ENCODE measurements at regions not wholly inside any gene's neighbourhood (a gene's known extent, or its start where the extent isn't known, plus 50 kb on each side); places are given as distances from the start of the nearest gene placed in this dataset.
"Not testable (repeated sequence)": the region's sequence is repeated elsewhere in the genome, so short reads cannot be mapped to it uniquely, and the experiment has no call there.

DNA sequence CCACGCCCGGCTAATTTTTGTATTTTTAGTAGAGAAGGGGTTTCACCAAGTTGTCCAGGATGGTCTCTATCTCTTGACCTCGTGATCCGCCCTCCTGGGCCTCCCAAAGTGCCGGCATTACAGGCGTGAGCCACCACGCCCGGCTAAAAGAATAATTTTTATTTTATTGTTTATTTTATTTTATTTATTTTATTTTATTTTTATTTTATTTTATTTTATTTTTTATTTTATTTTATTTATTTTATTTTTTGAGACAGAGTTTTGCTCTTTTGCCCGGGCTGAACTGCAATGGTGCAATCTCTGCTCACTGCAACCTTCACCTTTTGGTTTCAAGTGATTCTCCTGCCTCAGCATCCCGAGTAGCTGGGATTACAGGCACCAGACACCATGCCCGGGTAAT is 60.2 kb downstream of the PPIAL4A start:
- POLR2A ChIA-PET = not testable (repeated sequence)

DNA sequence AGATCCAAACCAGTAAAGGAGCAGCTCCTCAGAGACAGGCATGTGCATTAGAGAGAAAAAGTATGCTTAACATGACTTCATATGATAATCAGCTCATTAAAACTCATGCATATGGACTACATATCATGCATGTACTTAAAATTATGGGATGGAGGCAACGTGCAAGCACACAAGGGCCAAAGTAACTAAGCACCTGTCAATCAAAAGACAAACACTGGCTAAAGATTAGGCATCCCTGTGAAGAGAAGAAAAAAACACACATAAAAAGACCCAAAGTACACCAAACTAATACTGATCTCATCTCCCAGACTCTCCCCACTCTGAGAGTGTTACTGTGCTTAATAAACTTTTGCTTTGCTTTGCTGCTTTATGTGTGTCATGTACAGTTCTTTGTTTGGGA is 61.1 kb downstream of the PPIAL4A start:
- DNase-seq (ENCODE audit: low spot score); ATAC-seq; H3K4me3 Mint-ChIP-seq; H3K36me3 Mint-ChIP-seq; CTCF ChIA-PET; H3K9me3 Mint-ChIP-seq; H3K27me3 Mint-ChIP-seq (ENCODE audit: low read depth); POLR2A ChIA-PET; H3K27ac Mint-ChIP-seq: not testable (repeated sequence)
- H3K4me1 Mint-ChIP-seq = peaks cover 16% of the 10 kb centered on the region

More for the DNA sequence above, 60.2 kb downstream of the PPIAL4A start:
- ATAC-seq; H3K27me3 Mint-ChIP-seq (ENCODE audit: low read depth); H3K4me3 Mint-ChIP-seq; H3K27ac Mint-ChIP-seq; DNase-seq (ENCODE audit: low spot score); CTCF ChIA-PET; H3K36me3 Mint-ChIP-seq; H3K4me1 Mint-ChIP-seq; H3K9me3 Mint-ChIP-seq: not testable (repeated sequence)
- peak; percentile 97 for TF ChIP-seq HMGA2 (CRISPR knock-in tag; IDR thresholded peaks at IDR 0.05)

DNA sequence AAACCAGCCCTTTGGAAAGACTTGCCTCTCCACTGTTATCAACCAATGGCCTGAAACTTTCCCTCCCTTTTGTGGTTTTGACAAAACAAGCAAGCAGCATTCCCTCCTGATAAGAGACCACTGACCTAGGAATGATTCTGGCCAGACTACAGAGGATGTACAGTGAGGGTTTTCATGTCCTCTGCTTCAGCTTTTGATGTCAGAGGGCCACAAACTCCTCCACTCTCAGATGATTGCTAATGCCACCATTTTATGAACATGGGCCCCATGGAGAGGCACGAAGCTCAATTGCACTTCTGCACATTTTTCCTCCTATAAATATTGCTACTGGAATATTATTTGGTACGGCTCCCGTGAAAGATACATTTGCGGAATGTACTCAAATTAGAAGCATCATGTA is 61.5 kb downstream of the PPIAL4A start:
- H3K4me3 Mint-ChIP-seq; H3K36me3 Mint-ChIP-seq; ATAC-seq; H3K27me3 Mint-ChIP-seq (ENCODE audit: low read depth); POLR2A ChIA-PET; CTCF ChIA-PET; H3K9me3 Mint-ChIP-seq; DNase-seq (ENCODE audit: low spot score); H3K27ac Mint-ChIP-seq: not testable (repeated sequence)
- H3K4me1 Mint-ChIP-seq = peaks cover 20% of the 10 kb centered on the region

DNA sequence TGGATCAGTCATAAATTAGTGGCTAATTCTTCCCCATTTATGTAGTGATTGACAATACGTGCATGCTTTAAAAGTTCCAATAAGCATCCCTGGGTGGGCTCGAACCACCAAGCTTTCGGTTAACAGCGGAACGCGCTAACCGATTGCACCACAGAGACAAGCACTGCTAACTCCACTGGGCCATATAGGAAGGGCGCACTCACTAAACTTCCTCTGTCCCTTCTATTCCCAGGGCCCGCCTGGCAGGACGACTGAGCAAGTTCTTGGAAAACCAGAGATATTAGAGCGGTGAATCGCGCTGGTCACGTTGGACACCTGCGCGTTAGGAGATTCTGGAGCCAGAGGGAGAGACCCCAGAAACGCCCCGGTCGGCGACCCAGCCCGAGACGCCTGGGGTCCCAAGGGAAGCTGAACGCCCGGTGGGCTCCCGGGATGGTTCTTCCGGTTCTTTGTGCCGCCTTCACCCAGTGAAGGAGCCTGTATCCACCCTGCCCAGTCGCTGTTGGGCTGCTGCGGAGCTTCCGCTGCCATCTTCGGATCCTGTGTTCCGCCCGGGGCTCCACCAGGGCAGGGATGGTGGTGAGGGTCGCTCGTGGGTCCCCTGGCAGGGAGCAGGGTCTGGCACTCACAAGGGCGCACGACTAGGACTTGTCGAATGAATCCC is 62.8 kb downstream of the PPIAL4A start:
- peaks cover 33% of the 10 kb centered on the region for H3K4me1 Mint-ChIP-seq
- peak; percentile 16 for DNase-seq (ENCODE audit: low spot score)
- H3K9me3 Mint-ChIP-seq; H3K27ac Mint-ChIP-seq; CTCF ChIA-PET; H3K36me3 Mint-ChIP-seq; H3K27me3 Mint-ChIP-seq (ENCODE audit: low read depth); POLR2A ChIA-PET: not testable (repeated sequence)
- peak; percentile 71 for ATAC-seq
- peak overlapping the region; percentile 73 for H3K4me3 Mint-ChIP-seq

DNA sequence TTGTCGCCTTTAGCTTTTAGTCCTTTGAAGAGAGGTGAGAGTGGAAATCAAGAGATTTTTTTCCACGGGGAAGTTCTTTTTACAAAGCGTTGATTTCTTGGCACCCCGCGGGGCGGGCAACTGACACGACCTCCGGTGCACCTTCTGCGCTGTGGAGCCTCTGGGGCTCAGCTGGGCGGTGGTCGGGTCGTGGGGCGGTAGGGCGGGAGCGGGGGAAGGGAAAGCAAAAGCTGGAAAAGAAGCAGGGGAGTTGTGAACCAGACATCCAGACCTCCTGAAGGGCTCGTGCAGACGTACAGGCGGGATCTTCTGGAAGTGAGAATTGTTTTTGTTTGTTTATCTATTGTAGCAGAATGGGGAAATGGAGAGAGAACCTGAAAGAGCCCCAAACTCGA is 63.3 kb downstream of the PPIAL4A start:
- CTCF ChIA-PET; DNase-seq (ENCODE audit: low spot score); H3K27ac Mint-ChIP-seq; H3K9me3 Mint-ChIP-seq; H3K27me3 Mint-ChIP-seq (ENCODE audit: low read depth); POLR2A ChIA-PET; H3K36me3 Mint-ChIP-seq: not testable (repeated sequence)
- ATAC-seq = peak; percentile 38; the same call in 1 of the 2 replicates
- Mint-ChIP-seq H3K4me1 (peaks cover 34% of the 10 kb centered on the region), H3K4me3 (peak overlapping the region; percentile 73)

DNA sequence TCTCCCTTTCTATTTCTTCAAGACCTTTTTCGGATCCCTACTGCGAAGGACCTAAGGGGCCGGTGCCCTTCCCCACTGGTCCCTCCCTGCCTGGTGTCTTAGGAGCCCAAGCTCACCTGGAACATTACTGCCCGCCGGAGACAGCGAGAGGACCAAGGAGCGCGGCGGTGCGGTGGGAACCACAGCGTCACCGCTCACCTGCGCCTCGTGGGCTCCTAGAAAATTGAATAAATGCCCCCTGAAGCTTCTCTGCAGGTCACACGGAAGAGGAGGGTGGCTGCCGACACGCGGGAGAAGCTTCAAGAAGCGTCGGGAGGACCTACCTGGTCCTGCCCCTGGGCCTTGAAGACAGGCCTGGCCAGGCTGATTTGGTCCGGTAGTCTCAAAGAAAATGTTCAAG is 65.2 kb downstream of the PPIAL4A start:
- peaks cover 34% of the 10 kb centered on the region for H3K4me1 Mint-ChIP-seq
- no peaks in the 10 kb centered on the region for H3K9me3 Mint-ChIP-seq
- POLR2A ChIA-PET = interaction anchor here (0.6 kb wide), 1 partner anchor 565 kb away, joined by 3 read pairs; no protein-coding TSS in a partner anchor
- no peaks in the 10 kb centered on the region for H3K36me3 Mint-ChIP-seq
- H3K27ac Mint-ChIP-seq = peak overlapping the region; percentile 55; the same call in 1 of the 2 replicates
- no peak overlapping the region for H3K4me3 Mint-ChIP-seq
- ATAC-seq (no peak), DNase-seq (ENCODE audit: low spot score) (no peak)
- H3K27me3 Mint-ChIP-seq (ENCODE audit: low read depth) = no peaks in the 10 kb centered on the region; the same call in 1 of the 2 replicates
- TF ChIP-seq, protein P1, sequence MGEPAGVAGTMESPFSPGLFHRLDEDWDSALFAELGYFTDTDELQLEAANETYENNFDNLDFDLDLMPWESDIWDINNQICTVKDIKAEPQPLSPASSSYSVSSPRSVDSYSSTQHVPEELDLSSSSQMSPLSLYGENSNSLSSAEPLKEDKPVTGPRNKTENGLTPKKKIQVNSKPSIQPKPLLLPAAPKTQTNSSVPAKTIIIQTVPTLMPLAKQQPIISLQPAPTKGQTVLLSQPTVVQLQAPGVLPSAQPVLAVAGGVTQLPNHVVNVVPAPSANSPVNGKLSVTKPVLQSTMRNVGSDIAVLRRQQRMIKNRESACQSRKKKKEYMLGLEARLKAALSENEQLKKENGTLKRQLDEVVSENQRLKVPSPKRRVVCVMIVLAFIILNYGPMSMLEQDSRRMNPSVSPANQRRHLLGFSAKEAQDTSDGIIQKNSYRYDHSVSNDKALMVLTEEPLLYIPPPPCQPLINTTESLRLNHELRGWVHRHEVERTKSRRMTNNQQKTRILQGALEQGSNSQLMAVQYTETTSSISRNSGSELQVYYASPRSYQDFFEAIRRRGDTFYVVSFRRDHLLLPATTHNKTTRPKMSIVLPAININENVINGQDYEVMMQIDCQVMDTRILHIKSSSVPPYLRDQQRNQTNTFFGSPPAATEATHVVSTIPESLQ (CRISPR knock-in tag; IDR thresholded peaks at IDR 0.05) = no peak
- TF ChIP-seq, protein P2, sequence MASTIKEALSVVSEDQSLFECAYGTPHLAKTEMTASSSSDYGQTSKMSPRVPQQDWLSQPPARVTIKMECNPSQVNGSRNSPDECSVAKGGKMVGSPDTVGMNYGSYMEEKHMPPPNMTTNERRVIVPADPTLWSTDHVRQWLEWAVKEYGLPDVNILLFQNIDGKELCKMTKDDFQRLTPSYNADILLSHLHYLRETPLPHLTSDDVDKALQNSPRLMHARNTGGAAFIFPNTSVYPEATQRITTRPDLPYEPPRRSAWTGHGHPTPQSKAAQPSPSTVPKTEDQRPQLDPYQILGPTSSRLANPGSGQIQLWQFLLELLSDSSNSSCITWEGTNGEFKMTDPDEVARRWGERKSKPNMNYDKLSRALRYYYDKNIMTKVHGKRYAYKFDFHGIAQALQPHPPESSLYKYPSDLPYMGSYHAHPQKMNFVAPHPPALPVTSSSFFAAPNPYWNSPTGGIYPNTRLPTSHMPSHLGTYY (CRISPR knock-in tag; IDR thresholded peaks at IDR 0.05) = no peak
- TF ChIP-seq, protein P3, sequence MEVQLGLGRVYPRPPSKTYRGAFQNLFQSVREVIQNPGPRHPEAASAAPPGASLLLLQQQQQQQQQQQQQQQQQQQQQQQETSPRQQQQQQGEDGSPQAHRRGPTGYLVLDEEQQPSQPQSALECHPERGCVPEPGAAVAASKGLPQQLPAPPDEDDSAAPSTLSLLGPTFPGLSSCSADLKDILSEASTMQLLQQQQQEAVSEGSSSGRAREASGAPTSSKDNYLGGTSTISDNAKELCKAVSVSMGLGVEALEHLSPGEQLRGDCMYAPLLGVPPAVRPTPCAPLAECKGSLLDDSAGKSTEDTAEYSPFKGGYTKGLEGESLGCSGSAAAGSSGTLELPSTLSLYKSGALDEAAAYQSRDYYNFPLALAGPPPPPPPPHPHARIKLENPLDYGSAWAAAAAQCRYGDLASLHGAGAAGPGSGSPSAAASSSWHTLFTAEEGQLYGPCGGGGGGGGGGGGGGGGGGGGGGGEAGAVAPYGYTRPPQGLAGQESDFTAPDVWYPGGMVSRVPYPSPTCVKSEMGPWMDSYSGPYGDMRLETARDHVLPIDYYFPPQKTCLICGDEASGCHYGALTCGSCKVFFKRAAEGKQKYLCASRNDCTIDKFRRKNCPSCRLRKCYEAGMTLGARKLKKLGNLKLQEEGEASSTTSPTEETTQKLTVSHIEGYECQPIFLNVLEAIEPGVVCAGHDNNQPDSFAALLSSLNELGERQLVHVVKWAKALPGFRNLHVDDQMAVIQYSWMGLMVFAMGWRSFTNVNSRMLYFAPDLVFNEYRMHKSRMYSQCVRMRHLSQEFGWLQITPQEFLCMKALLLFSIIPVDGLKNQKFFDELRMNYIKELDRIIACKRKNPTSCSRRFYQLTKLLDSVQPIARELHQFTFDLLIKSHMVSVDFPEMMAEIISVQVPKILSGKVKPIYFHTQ (CRISPR knock-in tag; IDR thresholded peaks at IDR 0.05) = no peak
- TF ChIP-seq SMAD4 (CRISPR knock-in tag; IDR thresholded peaks at IDR 0.05) = no peak
- no peak for TF ChIP-seq ZNF263 (CRISPR knock-in tag; IDR thresholded peaks at IDR 0.05; ENCODE audit: low read depth)
- TF ChIP-seq, protein P4, sequence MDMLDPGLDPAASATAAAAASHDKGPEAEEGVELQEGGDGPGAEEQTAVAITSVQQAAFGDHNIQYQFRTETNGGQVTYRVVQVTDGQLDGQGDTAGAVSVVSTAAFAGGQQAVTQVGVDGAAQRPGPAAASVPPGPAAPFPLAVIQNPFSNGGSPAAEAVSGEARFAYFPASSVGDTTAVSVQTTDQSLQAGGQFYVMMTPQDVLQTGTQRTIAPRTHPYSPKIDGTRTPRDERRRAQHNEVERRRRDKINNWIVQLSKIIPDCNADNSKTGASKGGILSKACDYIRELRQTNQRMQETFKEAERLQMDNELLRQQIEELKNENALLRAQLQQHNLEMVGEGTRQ (CRISPR knock-in tag; IDR thresholded peaks at IDR 0.05) = no peak
- CTCF ChIA-PET = no interaction called here

DNA sequence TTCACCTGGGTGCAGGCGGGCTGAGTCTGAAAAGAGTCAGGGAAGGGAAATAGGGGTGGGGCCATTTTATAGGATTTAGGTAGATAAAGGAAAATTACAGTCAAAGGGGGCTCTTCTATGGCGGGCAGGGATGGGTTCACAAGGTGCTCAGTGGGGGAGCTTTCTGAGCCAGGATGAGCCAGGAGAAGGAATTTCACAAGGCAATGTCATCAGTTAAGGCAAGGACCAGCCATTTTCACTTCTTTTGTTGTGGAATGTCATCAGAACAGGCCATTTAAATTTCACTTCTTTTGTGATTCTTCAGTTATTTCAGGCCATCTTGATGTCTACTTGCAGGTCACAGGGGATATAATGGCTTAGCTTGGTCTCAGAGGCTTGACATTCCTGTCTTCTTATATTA is 66.4 kb downstream of the PPIAL4A start:
- POLR2A ChIA-PET; H3K27me3 Mint-ChIP-seq (ENCODE audit: low read depth); H3K36me3 Mint-ChIP-seq; H3K9me3 Mint-ChIP-seq; H3K4me3 Mint-ChIP-seq; DNase-seq (ENCODE audit: low spot score); CTCF ChIA-PET: not testable (repeated sequence)
- Mint-ChIP-seq H3K27ac (peak overlapping the region; percentile 75), H3K4me1 (peaks cover 34% of the 10 kb centered on the region)
- ATAC-seq = peak; percentile 15; the same call in 1 of the 2 replicates

DNA sequence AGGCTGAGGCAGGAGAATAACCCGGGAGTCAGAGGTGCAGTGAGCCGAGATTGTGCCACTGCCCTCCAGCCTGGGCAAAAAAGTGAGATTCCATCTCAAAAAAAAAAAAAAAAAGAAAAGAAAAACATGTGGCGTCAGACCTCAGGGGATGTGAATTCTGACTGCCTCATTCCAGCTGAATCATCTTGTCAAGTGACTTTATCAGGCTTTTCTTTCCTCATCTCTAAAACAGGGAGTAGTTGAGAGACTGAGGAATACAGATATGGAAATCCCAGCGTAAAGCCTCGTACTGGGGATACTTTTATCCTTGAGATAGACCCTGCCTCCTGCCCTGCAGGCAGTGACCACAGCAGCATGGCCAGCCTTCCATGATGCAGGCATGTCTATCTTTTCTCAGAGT is 76.4 kb downstream of the PPIAL4A start:
- POLR2A ChIA-PET; H3K4me3 Mint-ChIP-seq; H3K36me3 Mint-ChIP-seq; H3K9me3 Mint-ChIP-seq; H3K27me3 Mint-ChIP-seq (ENCODE audit: low read depth); CTCF ChIA-PET; DNase-seq (ENCODE audit: low spot score); H3K27ac Mint-ChIP-seq; H3K4me1 Mint-ChIP-seq; ATAC-seq: not testable (repeated sequence)
